ENCODE measurements at regions not wholly inside any gene's neighbourhood (a gene's known extent, or its start where the extent isn't known, plus 50 kb on each side); places are given as distances from the start of the nearest gene placed in this dataset.
"Not testable (repeated sequence)": the region's sequence is repeated elsewhere in the genome, so short reads cannot be mapped to it uniquely, and the experiment has no call there.

GRCh38 chr3:162643245-162643644, 1146.6 kb downstream of the OTOL1 start:
- H3K4me3 Mint-ChIP-seq: no peak overlapping the region
- H3K9me3 Mint-ChIP-seq: peaks cover 7% of the 10 kb centered on the region
- no peak for DNase-seq
- ATAC-seq: no peak
- no peaks in the 10 kb centered on the region for H3K36me3 Mint-ChIP-seq (ENCODE audit: insufficient read depth)
- no peaks in the 10 kb centered on the region for H3K27me3 Mint-ChIP-seq (ENCODE audit: low read depth)
- no peaks in the 10 kb centered on the region for H3K4me1 Mint-ChIP-seq (ENCODE audit: low read depth)

- ATAC-seq (no peak), DNase-seq (no peak)
- no peaks in the 10 kb centered on the region for H3K4me1 Mint-ChIP-seq (ENCODE audit: low read depth)
- H3K36me3 Mint-ChIP-seq (ENCODE audit: insufficient read depth): no peaks in the 10 kb centered on the region
- H3K9me3 Mint-ChIP-seq: peaks cover 13% of the 10 kb centered on the region
- no peak overlapping the region for H3K4me3 Mint-ChIP-seq
- H3K27me3 Mint-ChIP-seq (ENCODE audit: low read depth): no peaks in the 10 kb centered on the region
Measured at GRCh38 chr3:162647321-162647720, 1150.7 kb downstream of the OTOL1 start.

- no peak for ATAC-seq
- H3K4me1 Mint-ChIP-seq (ENCODE audit: low read depth): no peaks in the 10 kb centered on the region
- no peaks in the 10 kb centered on the region for H3K27me3 Mint-ChIP-seq (ENCODE audit: low read depth)
- no peaks in the 10 kb centered on the region for H3K36me3 Mint-ChIP-seq (ENCODE audit: insufficient read depth)
- no peak overlapping the region for H3K4me3 Mint-ChIP-seq
- H3K9me3 Mint-ChIP-seq: peaks cover 10% of the 10 kb centered on the region
- no peak for DNase-seq
Measured at GRCh38 chr3:162658003-162658402, 1161.4 kb downstream of the OTOL1 start.

GRCh38 chr3:162665684-162666391, 1169.2 kb downstream of the OTOL1 start:
- DNase-seq: no peak
- Mint-ChIP-seq H3K27me3 (ENCODE audit: low read depth) (no peaks in the 10 kb centered on the region), H3K36me3 (ENCODE audit: insufficient read depth) (no peaks in the 10 kb centered on the region), H3K9me3 (peaks cover 4% of the 10 kb centered on the region), H3K4me3 (no peak overlapping the region), H3K4me1 (ENCODE audit: low read depth) (no peaks in the 10 kb centered on the region)
- ATAC-seq: no peak

- H3K9me3 Mint-ChIP-seq: peaks cover 4% of the 10 kb centered on the region
- ATAC-seq (no peak), DNase-seq (no peak)
- H3K4me1 Mint-ChIP-seq (ENCODE audit: low read depth): no peaks in the 10 kb centered on the region
- no peaks in the 10 kb centered on the region for H3K36me3 Mint-ChIP-seq (ENCODE audit: insufficient read depth)
- no peak overlapping the region for H3K4me3 Mint-ChIP-seq
- no peaks in the 10 kb centered on the region for H3K27me3 Mint-ChIP-seq (ENCODE audit: low read depth)
Measured at GRCh38 chr3:162666835-162667234, 1170.2 kb downstream of the OTOL1 start.

GRCh38 chr3:162670181-162670580, 1173.6 kb downstream of the OTOL1 start:
- ATAC-seq: no peak
- Mint-ChIP-seq H3K4me3 (no peak overlapping the region), H3K9me3 (peaks cover 4% of the 10 kb centered on the region), H3K36me3 (ENCODE audit: insufficient read depth) (no peaks in the 10 kb centered on the region), H3K27me3 (ENCODE audit: low read depth) (no peaks in the 10 kb centered on the region), H3K4me1 (ENCODE audit: low read depth) (no peaks in the 10 kb centered on the region)
- no peak for DNase-seq

GRCh38 chr3:162677475-162677874, 1180.9 kb downstream of the OTOL1 start:
- no peaks in the 10 kb centered on the region for H3K4me1 Mint-ChIP-seq (ENCODE audit: low read depth)
- H3K4me3 Mint-ChIP-seq: no peak overlapping the region
- DNase-seq (no peak), ATAC-seq (no peak)
- H3K9me3 Mint-ChIP-seq: peaks cover 2% of the 10 kb centered on the region
- no peaks in the 10 kb centered on the region for H3K27me3 Mint-ChIP-seq (ENCODE audit: low read depth)
- H3K36me3 Mint-ChIP-seq (ENCODE audit: insufficient read depth): no peaks in the 10 kb centered on the region

- peaks cover 2% of the 10 kb centered on the region for H3K9me3 Mint-ChIP-seq
Measured at GRCh38 chr3:162678941-162679340, 1182.3 kb downstream of the OTOL1 start.

GRCh38 chr3:162684260-162684659, 1187.7 kb downstream of the OTOL1 start:
- no peak overlapping the region for H3K4me3 Mint-ChIP-seq
- no peaks in the 10 kb centered on the region for H3K4me1 Mint-ChIP-seq (ENCODE audit: low read depth)
- H3K9me3 Mint-ChIP-seq: peaks cover 8% of the 10 kb centered on the region
- no peaks in the 10 kb centered on the region for H3K27me3 Mint-ChIP-seq (ENCODE audit: low read depth)
- DNase-seq: no peak
- H3K36me3 Mint-ChIP-seq (ENCODE audit: insufficient read depth): no peaks in the 10 kb centered on the region
- ATAC-seq: no peak

More at GRCh38 chr3:162678941-162679340, 1182.3 kb downstream of the OTOL1 start:
- Mint-ChIP-seq H3K27me3 (ENCODE audit: low read depth) (no peaks in the 10 kb centered on the region), H3K4me3 (no peak overlapping the region), H3K36me3 (ENCODE audit: insufficient read depth) (no peaks in the 10 kb centered on the region), H3K4me1 (ENCODE audit: low read depth) (no peaks in the 10 kb centered on the region)
- no peak for ATAC-seq
- no peak for DNase-seq

GRCh38 chr3:162699291-162699690, 1202.7 kb downstream of the OTOL1 start:
- no peaks in the 10 kb centered on the region for H3K4me1 Mint-ChIP-seq (ENCODE audit: low read depth)

GRCh38 chr3:162701211-162701610, 1204.6 kb downstream of the OTOL1 start:
- Mint-ChIP-seq H3K27me3 (ENCODE audit: low read depth) (no peaks in the 10 kb centered on the region), H3K9me3 (no peaks in the 10 kb centered on the region), H3K4me1 (ENCODE audit: low read depth) (no peaks in the 10 kb centered on the region), H3K36me3 (ENCODE audit: insufficient read depth) (no peaks in the 10 kb centered on the region), H3K4me3 (no peak overlapping the region)
- no peak for ATAC-seq
- no peak for DNase-seq

More at GRCh38 chr3:162699291-162699690, 1202.7 kb downstream of the OTOL1 start:
- ATAC-seq: no peak
- no peak for DNase-seq
- H3K36me3 Mint-ChIP-seq (ENCODE audit: insufficient read depth): no peaks in the 10 kb centered on the region
- no peaks in the 10 kb centered on the region for H3K27me3 Mint-ChIP-seq (ENCODE audit: low read depth)
- H3K4me3 Mint-ChIP-seq: no peak overlapping the region
- H3K9me3 Mint-ChIP-seq: no peaks in the 10 kb centered on the region

GRCh38 chr3:162702768-162703385, 1206.3 kb downstream of the OTOL1 start:
- Mint-ChIP-seq H3K9me3 (no peaks in the 10 kb centered on the region), H3K27me3 (ENCODE audit: low read depth) (no peaks in the 10 kb centered on the region), H3K36me3 (ENCODE audit: insufficient read depth) (no peaks in the 10 kb centered on the region), H3K4me3 (no peak overlapping the region), H3K4me1 (ENCODE audit: low read depth) (no peaks in the 10 kb centered on the region)
- no peak for DNase-seq
- no peak for ATAC-seq

- H3K4me1 Mint-ChIP-seq (ENCODE audit: low read depth): no peaks in the 10 kb centered on the region
- no peak for ATAC-seq
- H3K4me3 Mint-ChIP-seq: no peak overlapping the region
- H3K36me3 Mint-ChIP-seq (ENCODE audit: insufficient read depth): no peaks in the 10 kb centered on the region
- H3K9me3 Mint-ChIP-seq: no peaks in the 10 kb centered on the region
- H3K27me3 Mint-ChIP-seq (ENCODE audit: low read depth): no peaks in the 10 kb centered on the region
- DNase-seq: no peak
Measured at GRCh38 chr3:162704238-162704637, 1207.6 kb downstream of the OTOL1 start.

GRCh38 chr3:162704799-162705385, 1208.3 kb downstream of the OTOL1 start:
- peaks cover 3% of the 10 kb centered on the region for H3K9me3 Mint-ChIP-seq
- H3K36me3 Mint-ChIP-seq (ENCODE audit: insufficient read depth): no peaks in the 10 kb centered on the region
- H3K4me1 Mint-ChIP-seq (ENCODE audit: low read depth): no peaks in the 10 kb centered on the region
- H3K4me3 Mint-ChIP-seq: no peak overlapping the region
- no peak for ATAC-seq
- H3K27me3 Mint-ChIP-seq (ENCODE audit: low read depth): no peaks in the 10 kb centered on the region
- no peak for DNase-seq

GRCh38 chr3:162708394-162708793, 1211.8 kb downstream of the OTOL1 start:
- H3K4me1 Mint-ChIP-seq (ENCODE audit: low read depth); H3K4me3 Mint-ChIP-seq; ATAC-seq; H3K27me3 Mint-ChIP-seq (ENCODE audit: low read depth); H3K9me3 Mint-ChIP-seq; DNase-seq; H3K36me3 Mint-ChIP-seq (ENCODE audit: insufficient read depth): not testable (repeated sequence)

Measured in activated T-cell treated with anti-CD3 and anti-CD28 coated beads, Interleukin-2, amount 50 U/mL, for 4 hours (primary cell).